Bronchial epithelial cell (primary cell): ENCODE measurements at regions not wholly inside any gene's neighbourhood (a gene's known extent, or its start where the extent isn't known, plus 50 kb on each side); places are given as distances from the start of the nearest gene placed in this dataset.

Experiments
- DNase-seq: peaks from one replicate; pipeline ENCODE4 v3.0.0-alpha.2; 2010; ENCODE audit warnings: low read depth
- FAIRE-seq: peaks from 2 replicates; lab custom pipeline; 2011; peaks lifted over from hg19 to GRCh38; lab: Jason Lieb, UNC
- H3K27me3 ChIP-seq: 2 replicates; pipeline ENCODE4 v1.5.1; 2011; ENCODE audit warnings: low read length; ENCODE audit not compliant: control insufficient read depth, insufficient read depth
- H3K36me3 ChIP-seq: 2 replicates; pipeline ENCODE4 v1.5.1; 2011; ENCODE audit warnings: low read length; ENCODE audit not compliant: control insufficient read depth, insufficient read depth
- H3K4me3 ChIP-seq: 2 replicates; pipeline ENCODE4 v1.5.1; 2011; ENCODE audit warnings: mild to moderate bottlenecking, low read depth, low read length, control low read depth
- TF ChIP-seq, protein P1 (sequence below): IDR thresholded peaks from 2 replicates; pipeline ENCODE4 v1.5.1; 2011; ENCODE audit warnings: mild to moderate bottlenecking, moderate library complexity, low read length, control low read depth, inconsistent platforms; ENCODE audit not compliant: insufficient read depth, severe bottlenecking

DNA sequence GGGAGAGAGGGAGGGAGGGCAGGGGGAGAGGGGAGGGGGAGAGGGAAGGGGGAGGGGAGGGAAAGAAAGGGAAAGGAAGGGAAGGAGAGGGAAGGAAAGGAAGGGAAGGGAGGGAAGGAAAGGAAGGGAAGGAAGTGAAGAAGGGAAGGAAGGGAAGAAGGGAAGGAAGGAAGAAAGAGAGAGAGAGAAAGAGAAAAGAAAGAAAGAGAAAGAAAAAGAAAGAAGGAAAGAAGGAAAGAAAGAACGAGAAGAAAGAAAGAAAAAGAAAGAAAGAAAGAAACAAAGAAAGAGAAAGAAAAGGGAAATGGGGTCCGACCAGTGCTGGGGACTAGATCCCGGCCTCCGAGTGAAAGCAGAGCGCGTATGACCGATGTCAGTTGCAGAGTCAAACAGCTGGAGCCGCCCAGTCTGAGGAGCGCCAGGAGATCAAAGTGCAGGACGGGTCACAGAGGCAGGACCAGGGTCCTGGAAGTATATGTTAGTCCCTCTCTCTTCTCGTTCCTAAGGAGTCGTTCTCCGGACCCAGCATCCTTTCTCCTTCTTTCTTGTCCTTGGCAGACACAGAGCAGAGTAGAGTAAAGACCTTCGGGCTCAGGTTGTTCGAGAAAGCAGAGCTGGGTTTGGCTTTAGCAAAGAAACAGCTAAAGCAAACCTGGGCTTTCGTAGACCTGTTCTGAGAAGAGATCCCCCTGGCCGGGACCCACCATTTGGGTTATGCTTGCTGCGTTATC is 305.4 kb upstream of the MSX2 start:
- FAIRE-seq (no peak), DNase-seq (no peak)
- Histone ChIP-seq H3K36me3 (no peaks in the 10 kb centered on the region), H3K27me3 (no peaks in the 10 kb centered on the region), H3K4me3 (no peak overlapping the region)
- TF ChIP-seq, protein P1, sequence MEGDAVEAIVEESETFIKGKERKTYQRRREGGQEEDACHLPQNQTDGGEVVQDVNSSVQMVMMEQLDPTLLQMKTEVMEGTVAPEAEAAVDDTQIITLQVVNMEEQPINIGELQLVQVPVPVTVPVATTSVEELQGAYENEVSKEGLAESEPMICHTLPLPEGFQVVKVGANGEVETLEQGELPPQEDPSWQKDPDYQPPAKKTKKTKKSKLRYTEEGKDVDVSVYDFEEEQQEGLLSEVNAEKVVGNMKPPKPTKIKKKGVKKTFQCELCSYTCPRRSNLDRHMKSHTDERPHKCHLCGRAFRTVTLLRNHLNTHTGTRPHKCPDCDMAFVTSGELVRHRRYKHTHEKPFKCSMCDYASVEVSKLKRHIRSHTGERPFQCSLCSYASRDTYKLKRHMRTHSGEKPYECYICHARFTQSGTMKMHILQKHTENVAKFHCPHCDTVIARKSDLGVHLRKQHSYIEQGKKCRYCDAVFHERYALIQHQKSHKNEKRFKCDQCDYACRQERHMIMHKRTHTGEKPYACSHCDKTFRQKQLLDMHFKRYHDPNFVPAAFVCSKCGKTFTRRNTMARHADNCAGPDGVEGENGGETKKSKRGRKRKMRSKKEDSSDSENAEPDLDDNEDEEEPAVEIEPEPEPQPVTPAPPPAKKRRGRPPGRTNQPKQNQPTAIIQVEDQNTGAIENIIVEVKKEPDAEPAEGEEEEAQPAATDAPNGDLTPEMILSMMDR, result no peak

DNA sequence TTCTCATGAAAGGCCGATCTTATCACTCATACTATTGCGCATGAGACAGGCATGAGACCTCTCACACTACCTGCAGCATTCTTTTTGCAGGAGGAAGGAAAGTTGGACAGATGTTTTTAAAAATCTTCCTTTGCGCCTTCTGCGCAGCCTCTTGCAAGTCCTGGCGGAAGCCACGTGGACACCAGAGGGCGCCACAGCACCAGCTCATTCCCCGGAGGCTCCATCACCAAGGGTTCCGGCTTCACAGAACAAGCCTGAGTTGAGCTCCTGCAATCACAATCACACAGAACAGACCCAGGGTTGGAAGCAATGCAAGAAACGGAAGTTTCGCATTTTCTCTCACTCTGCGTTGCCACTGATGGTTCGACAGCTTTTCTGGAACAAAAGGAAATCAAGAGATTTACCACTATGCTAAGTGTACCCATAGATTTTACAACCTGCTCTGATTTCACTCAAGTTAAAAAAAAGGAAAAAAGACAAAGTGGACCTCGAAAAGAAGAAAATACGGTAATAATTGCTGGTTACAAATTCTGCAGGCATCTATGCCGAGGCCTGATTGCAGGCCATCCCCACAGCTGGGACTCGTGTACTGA is 304.7 kb upstream of the MSX2 start:
- FAIRE-seq, result peak; percentile 79
- Histone ChIP-seq H3K4me3 (no peak overlapping the region), H3K36me3 (no peaks in the 10 kb centered on the region), H3K27me3 (no peaks in the 10 kb centered on the region)
- DNase-seq, result peak; percentile 80
- TF ChIP-seq, protein P1, result peak; percentile 97

DNA sequence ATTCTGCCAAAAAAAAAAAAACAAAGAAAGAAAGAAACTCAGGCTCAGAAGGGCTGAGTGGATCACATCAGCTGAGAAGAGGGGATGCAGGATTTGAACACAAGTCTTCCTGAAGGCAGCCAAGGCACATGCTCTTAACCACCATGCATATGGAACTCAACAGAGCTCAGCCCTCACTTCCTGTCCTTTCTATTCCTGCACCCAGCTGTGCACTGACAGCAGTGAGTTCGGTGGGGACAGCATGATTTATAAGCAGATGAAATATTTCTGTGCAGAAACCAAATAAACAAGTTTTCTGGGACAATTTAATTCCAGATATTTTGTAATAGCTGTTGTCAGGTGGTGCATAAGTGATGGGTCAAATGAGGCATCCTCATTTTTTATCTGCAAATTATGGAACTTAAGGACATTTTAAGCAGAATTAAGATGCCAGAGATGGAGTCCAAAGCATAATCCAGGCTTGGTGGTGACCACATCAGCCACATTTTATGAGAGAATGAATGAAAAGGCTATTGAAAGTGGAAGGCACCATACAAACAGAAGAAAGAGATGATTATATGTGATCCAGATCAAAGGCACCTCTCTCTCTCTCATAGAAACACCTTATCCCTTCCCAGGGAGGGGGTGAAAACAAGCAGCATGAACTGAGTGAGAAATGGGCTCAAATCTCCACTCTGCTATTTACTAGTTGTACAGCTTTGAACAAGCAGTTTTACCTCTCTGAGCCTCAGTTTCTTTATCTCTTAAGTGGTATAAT is 303.6 kb upstream of the MSX2 start:
- FAIRE-seq, result no peak
- TF ChIP-seq, protein P1, result no peak
- Histone ChIP-seq H3K27me3 (no peaks in the 10 kb centered on the region), H3K36me3 (no peaks in the 10 kb centered on the region), H3K4me3 (no peak overlapping the region)
- no peak for DNase-seq

DNA sequence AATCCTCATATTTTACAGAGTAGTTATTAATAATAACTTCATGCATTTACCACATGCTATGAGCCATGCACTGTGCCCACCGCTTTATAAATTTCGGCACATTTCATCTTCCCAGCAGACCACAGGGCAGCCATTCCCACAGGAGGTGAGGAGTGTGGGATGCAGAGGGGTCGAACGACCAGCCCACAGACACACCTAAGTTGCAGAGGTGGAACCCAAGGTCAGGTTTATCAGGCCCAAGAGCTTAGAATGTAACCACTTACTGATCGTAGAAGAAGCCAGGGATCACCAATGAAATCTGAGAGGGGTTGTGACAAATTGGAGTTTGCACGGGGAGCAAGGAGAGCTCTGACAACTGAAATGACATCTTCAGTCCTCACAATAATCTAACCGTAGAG is 303.0 kb upstream of the MSX2 start:
- no peak for FAIRE-seq
- H3K27me3 ChIP-seq, result no peaks in the 10 kb centered on the region
- H3K4me3 ChIP-seq, result no peak overlapping the region
- no peak for DNase-seq
- H3K36me3 ChIP-seq, result no peaks in the 10 kb centered on the region
- TF ChIP-seq, protein P1, result no peak

DNA sequence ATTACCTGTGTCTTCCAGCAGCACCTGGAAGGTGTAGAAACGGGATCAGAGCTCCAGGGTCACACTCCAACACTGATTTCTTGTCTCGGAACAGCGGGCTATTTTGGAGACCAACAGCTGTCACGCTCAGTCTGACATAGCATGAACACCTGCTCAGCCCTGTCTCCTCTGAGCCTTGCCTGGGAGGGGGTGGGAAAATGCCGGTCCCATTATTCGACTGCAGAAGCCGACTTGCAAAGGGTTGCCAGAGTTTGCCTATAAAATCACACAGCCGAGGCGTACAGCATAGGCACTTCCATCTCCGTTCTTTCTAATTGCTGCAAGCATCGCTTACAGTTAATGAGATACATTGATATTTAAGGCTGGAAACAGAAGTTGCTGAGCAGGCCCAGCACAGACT is 300.8 kb upstream of the MSX2 start:
- TF ChIP-seq, protein P1, result no peak
- H3K27me3 ChIP-seq, result no peaks in the 10 kb centered on the region
- DNase-seq (no peak), FAIRE-seq (no peak)
- H3K4me3 ChIP-seq, result no peak overlapping the region
- no peaks in the 10 kb centered on the region for H3K36me3 ChIP-seq
